ENCODE measurements at regions not wholly inside any gene's neighbourhood (a gene's known extent, or its start where the extent isn't known, plus 50 kb on each side); places are given as distances from the start of the nearest gene placed in this dataset.

DNA sequence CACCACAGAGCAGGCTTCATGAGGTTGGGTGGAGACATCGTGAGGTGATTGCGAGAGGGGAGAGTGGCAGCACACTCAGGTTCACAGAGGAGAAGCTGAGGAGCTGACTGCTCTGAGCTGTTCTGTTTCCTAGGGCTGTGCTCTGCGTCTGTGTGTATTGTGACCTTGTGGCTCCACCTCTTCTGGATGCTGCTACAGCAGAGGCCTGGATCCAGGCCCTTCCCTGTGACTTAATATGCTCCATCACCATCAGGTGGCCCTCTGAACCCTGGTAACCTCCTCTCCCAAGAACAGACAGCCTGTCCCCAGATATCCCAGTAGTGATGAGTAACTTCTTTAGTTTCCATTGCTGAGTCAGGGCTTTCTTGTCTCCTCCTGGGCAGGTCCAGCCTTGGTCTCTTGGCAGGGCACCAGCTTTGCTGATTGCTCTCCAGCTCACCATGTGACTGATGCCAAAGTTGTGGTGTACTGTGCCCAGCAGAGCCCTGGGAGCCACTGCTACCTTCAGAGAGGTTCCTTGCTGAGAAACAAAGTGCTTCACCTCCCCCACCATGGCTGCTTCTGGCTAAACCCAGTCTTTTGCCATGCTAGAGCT, 212.8 kb upstream of the CHD1 start:
- TF ChIP-seq POLR2A (IDR thresholded peaks at IDR 0.05; ENCODE audit: low read length) (no peak), GATA1 (IDR thresholded peaks at IDR 0.05; ENCODE audit: low read depth, low read length) (no peak)
- peak in 1 of 2 experiments; percentile 4 for DNase-seq

DNA sequence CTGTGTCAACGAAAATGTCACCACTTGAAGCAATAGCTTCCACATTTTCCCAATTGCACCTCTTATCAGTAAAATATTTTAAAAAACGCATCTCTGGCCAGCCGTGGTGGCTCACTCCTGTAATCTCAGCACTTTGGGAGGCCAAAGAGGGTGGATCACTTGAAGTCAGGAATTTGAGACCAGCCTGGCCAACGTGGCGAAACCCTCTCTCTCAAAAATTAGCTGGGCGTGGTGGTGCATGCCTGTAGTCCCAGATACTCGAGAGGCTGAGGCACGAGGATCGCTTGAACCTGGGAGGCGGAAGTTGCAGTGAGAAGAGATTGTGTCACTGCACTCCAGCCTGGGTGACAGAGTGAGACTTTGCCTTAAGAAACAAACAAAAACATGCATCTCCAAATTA, 210.1 kb upstream of the CHD1 start:
- no peak for DNase-seq

GRCh38 chr5:99133921-99134320, 205.1 kb upstream of the CHD1 start:
- DNase-seq: no peak
- TF ChIP-seq GATA1 (IDR thresholded peaks at IDR 0.05; ENCODE audit: low read depth, low read length): no peak

More for the DNA sequence above, 210.1 kb upstream of the CHD1 start:
- TF ChIP-seq POLR2A (IDR thresholded peaks at IDR 0.05; ENCODE audit: low read length) (no peak), GATA1 (IDR thresholded peaks at IDR 0.05; ENCODE audit: low read depth, low read length) (no peak)

DNA sequence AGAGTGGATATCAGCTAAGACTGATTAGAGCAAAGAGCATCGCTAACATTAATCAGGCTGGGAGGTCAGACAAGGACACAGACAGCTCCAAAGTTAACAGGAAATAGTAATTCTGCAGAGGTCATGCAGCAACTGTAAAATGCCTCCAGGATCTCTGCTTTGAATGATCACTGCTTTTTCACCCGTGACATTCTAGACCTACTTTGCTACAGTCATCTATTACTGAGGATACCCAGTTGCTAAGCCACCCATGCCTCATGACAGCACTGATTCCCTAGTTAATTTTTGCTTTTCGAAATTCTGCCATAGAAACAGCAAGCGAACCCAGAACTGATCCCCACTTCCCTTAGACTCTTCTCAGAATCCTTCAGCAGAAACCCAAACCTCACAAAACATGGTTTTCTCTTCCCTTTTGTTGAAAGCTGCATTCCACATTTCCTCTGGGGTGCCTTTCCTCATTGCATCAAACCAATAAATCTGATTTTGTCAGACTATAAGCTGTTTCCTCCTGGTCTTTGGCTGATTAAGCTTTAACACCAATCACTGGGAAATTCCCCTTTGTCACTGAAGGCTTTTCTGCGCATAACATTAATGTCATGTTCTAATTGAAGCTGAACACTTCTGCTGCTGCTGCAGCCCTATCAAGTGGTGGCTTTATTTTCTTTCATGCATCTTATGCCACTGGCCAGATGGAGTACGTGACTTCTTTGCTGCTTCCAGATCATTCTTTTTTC, 201.1 kb upstream of the CHD1 start:
- TF ChIP-seq GATA1 (IDR thresholded peaks at IDR 0.05; ENCODE audit: low read depth, low read length): no peak
- no peak for TF ChIP-seq POLR2A (IDR thresholded peaks at IDR 0.05; ENCODE audit: low read length)
- DNase-seq: no peak

GRCh38 chr5:99122976-99123375, 194.2 kb upstream of the CHD1 start:
- TF ChIP-seq GATA1 (IDR thresholded peaks at IDR 0.05; ENCODE audit: low read depth, low read length) (no peak), POLR2A (IDR thresholded peaks at IDR 0.05; ENCODE audit: low read length) (no peak)
- no peak for DNase-seq

DNA sequence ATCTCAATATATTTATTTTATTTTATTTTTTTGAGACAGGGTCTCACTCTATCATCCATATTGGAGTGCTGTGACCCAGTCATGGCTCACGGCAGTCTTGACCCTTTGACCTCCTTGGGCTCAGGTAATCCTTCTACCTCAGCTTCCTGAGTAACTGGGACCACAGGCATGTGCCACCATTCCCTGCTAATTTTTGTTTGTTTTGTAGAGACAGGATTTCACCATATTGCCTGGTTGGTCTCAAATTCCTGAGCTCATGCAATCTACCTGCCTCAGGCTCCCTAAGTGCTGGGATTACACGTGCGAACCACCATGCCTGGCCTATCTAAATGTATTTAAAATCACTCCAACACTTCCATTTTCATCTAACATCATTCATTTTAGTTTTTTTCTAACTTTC, 190.5 kb upstream of the CHD1 start:
- TF ChIP-seq POLR2A (IDR thresholded peaks at IDR 0.05; ENCODE audit: low read length): no peak
- TF ChIP-seq GATA1 (IDR thresholded peaks at IDR 0.05; ENCODE audit: low read depth, low read length): no peak
- DNase-seq: no peak

DNA sequence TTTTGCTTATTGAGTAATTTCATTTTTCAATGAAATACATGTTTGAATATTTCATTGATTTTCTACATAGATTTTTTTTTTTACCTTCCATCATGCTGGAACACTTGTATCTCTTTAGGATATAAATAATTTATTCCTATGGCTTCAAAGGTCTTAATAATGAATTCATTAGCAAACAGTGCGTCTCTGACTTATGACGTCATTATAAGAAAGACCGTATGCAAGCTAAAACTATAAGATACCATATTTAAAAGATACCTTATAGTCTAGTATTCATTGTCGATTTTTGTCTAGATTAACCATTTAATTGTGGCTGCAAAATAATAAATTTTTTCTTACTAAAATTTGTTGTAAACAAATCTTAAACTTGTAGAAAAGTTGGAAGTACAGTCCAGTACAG, 187.7 kb upstream of the CHD1 start:
- no peak for DNase-seq
- TF ChIP-seq GATA1 (IDR thresholded peaks at IDR 0.05; ENCODE audit: low read depth, low read length): no peak

DNA sequence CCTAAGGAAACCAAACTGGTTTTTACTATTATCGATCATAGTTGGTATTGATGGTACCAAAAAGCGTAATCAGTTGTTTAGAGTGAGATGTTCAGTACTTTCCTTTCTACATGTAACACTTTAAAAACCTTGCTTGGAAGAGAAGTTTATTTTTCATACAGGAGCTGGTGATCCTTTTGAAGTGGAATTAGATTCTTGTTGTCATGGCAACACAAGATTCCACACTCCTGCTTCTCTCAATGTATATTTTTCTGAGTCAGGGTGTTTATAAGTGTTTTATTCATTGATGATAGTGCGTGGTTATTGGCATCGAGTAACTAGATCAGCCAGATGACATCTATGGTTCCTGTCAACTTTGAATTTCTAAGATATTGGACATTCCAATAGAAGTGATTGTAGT, 181.1 kb upstream of the CHD1 start:
- no peak for DNase-seq
- TF ChIP-seq GATA1 (IDR thresholded peaks at IDR 0.05; ENCODE audit: low read depth, low read length) (no peak), POLR2A (IDR thresholded peaks at IDR 0.05; ENCODE audit: low read length) (no peak)

DNA sequence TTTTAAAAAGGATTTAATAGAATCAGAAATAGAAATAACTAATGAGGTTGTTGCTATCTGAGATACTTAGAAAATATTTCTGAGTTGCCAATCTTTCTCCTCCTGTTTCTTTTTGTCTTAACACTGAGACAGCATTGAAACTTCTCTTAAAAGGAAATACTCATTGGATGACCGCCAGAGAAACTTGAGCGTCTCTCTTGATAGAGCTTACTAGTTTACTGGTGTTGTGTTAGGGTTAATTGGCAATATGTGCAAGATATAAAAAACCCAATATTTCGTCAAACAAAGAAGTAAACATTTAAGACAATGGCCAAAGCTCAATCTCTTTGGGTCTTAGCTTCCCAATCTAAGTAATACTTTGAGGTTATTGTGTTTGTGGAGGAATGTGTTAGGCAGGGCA, 176.4 kb upstream of the CHD1 start:
- no peak for DNase-seq
- TF ChIP-seq POLR2A (IDR thresholded peaks at IDR 0.05; ENCODE audit: low read length) (no peak), GATA1 (IDR thresholded peaks at IDR 0.05; ENCODE audit: low read depth, low read length) (no peak)

DNA sequence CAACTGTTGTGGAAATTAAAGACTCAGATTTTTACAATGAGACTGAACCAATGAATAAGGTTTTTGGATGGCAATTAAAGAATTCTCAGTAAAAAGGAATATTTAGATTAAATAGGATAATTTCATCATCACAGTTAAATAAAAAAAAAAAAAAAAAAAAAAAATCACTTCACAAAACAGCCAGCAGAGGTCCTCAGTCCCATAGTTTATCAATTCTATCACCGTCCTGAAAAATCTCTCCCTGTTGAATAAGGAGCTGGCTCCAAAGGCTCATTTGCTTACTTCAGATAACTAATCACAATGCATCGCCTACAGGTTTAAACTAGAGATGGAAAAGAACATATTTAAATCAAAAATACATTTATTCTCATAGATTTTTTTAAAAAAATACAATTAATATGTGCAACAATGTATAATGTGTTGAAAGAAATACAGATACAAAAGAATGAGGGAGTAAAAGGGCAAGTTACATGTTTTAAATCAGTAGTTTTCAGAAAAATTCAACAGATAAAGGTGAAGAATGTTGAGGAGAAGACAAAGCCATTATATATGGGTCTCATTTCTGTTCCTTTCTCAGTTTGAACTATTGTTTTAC, 175.8 kb upstream of the CHD1 start:
- TF ChIP-seq GATA1 (IDR thresholded peaks at IDR 0.05; ENCODE audit: low read depth, low read length): no peak
- TF ChIP-seq POLR2A (IDR thresholded peaks at IDR 0.05; ENCODE audit: low read length): no peak
- peak; percentile 44 to 68 for DNase-seq

DNA sequence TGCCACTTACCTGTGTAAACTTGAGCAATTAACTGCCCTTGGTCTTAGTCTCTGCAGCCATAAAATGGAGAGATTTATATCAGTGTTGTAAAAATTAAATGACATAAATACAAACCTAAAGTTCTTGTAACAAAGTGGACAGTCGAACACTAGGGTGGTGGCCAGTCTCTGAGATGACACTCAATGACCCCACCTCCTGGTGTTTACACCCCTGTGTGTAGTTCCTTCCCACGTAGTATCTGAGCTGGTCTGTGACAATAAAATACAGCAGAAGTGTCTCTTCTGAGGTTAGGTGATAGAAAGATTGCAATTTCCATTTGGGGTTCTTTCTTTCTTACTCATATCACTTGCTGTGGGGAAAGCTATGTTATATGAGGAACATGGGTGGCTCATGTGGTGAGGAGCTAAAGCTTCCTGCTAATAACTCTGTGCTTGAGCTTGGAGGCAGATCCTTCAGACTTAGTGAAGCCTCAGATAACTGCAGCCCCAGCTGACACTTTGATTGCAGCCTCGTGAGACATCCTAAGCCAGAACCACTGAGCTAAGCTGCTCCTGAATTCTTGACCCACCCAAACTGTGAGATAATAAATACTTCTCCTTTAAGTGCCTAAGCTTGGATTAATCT, 173.4 kb upstream of the CHD1 start:
- TF ChIP-seq POLR2A (IDR thresholded peaks at IDR 0.05; ENCODE audit: low read length): no peak
- no peak for TF ChIP-seq GATA1 (IDR thresholded peaks at IDR 0.05; ENCODE audit: low read depth, low read length)

GRCh38 chr5:99099691-99100090, 170.9 kb upstream of the CHD1 start:
- TF ChIP-seq GATA1 (IDR thresholded peaks at IDR 0.05; ENCODE audit: low read depth, low read length) (no peak), POLR2A (IDR thresholded peaks at IDR 0.05; ENCODE audit: low read length) (no peak)
- DNase-seq: no peak

More for the DNA sequence above, 173.4 kb upstream of the CHD1 start:
- DNase-seq: peak in 1 of 2 experiments; percentile 15

DNA sequence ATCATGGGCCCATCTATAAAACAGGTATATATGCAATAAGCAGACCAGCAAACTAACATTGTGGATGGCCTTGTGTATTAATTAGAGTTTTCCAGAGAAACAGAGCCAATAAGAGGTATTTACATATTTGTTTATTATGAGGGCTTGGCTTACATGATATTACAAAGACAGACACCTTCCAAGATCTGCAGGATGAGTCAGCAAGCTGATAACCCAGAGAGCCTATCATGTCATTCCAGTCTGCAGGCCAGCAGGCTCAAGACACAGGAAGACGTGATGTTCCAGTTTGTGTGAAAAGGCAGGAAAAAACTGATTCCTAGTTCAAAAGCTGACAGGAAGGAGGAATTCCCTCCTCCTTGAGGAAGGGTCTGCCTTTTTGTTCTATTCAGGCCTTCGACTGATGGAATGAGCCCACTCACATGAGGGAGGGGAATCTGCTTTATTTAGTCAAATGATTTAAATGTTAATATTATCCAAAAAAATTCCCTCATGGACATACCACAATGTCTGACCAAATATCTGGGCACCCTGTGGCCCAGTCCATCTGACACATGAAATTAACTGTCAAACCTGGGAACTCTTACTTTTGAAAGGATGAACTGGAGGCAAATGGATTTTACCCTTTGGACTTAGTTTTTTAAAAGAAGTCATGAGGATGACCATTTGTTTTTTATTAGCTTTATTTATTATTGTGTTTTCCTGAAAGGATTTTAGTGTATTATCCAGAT, 161.2 kb upstream of the CHD1 start:
- TF ChIP-seq GATA1 (IDR thresholded peaks at IDR 0.05; ENCODE audit: low read depth, low read length): no peak
- TF ChIP-seq POLR2A (IDR thresholded peaks at IDR 0.05; ENCODE audit: low read length): no peak
- DNase-seq: peak; percentile 17 to 39

- TF ChIP-seq GATA1 (IDR thresholded peaks at IDR 0.05; ENCODE audit: low read depth, low read length) (no peak), POLR2A (IDR thresholded peaks at IDR 0.05; ENCODE audit: low read length) (no peak)
- DNase-seq: peak in 1 of 2 experiments; percentile 21
Observed at GRCh38 chr5:99088309-99088708, 159.5 kb upstream of the CHD1 start.

All from erythroblast (primary cell).